ENCODE measurements at regions not wholly inside any gene's neighbourhood (a gene's known extent, or its start where the extent isn't known, plus 50 kb on each side); places are given as distances from the start of the nearest gene placed in this dataset.
"Not testable (repeated sequence)": the region's sequence is repeated elsewhere in the genome, so short reads cannot be mapped to it uniquely, and the experiment has no call there.

- no peak for DNase-seq
- H3K36me3 ChIP-seq (ENCODE audit: control insufficient read depth, insufficient read depth, low read length), result no peaks in the 10 kb centered on the region
- no peak overlapping the region for H3K27ac Mint-ChIP-seq
- no peaks in the 10 kb centered on the region for H3K9me3 ChIP-seq (ENCODE audit: control insufficient read depth in 2 of 2, low read length in 2 of 2)
- H3K4me1 ChIP-seq (ENCODE audit: control insufficient read depth, insufficient read depth, low read length, poor library complexity, severe bottlenecking), result no peaks in the 10 kb centered on the region
- no peak for ATAC-seq (ENCODE audit: low read depth in 2 of 2)
- no peak overlapping the region for H3K4me3 ChIP-seq (ENCODE audit: low read depth, low read length)
- peaks cover 0 to 6% (median 4%) of the 10 kb centered on the region in 4 donors for H3K4me1 Mint-ChIP-seq
- no peak overlapping the region for H3K27ac ChIP-seq (ENCODE audit: insufficient read depth, low read length, poor library complexity, severe bottlenecking)
- no peaks in the 10 kb centered on the region for H3K36me3 Mint-ChIP-seq
- peaks cover 0 to 2% (median 0%) of the 10 kb centered on the region in 7 donors for H3K9me3 Mint-ChIP-seq
- peaks cover 3% of the 10 kb centered on the region for H3K27me3 ChIP-seq (ENCODE audit: control insufficient read depth, insufficient read depth, low read length)
- H3K4me3 Mint-ChIP-seq, result no peak overlapping the region
- peaks cover 11% of the 10 kb centered on the region for H3K27me3 Mint-ChIP-seq
These were observed 256.0 kb downstream of the SV2B start for GRCh38 chr15:91356083-91356482.

GRCh38 chr15:91357011-91357410, 257.0 kb downstream of the SV2B start:
- H3K27me3 ChIP-seq (ENCODE audit: control insufficient read depth, insufficient read depth, low read length), result peaks cover 3% of the 10 kb centered on the region
- H3K27ac ChIP-seq (ENCODE audit: insufficient read depth, low read length, poor library complexity, severe bottlenecking), result no peak overlapping the region
- H3K36me3 Mint-ChIP-seq, result no peaks in the 10 kb centered on the region
- H3K27ac Mint-ChIP-seq, result no peak overlapping the region
- no peaks in the 10 kb centered on the region for H3K9me3 ChIP-seq (ENCODE audit: control insufficient read depth in 2 of 2, low read length in 2 of 2)
- H3K27me3 Mint-ChIP-seq, result peaks cover 11% of the 10 kb centered on the region
- peaks cover 0 to 5% (median 0%) of the 10 kb centered on the region in 7 donors for H3K9me3 Mint-ChIP-seq
- no peak overlapping the region for H3K4me3 Mint-ChIP-seq
- no peak for ATAC-seq (ENCODE audit: low read depth in 2 of 2)
- no peak overlapping the region for H3K4me3 ChIP-seq (ENCODE audit: low read depth, low read length)
- H3K4me1 ChIP-seq (ENCODE audit: control insufficient read depth, insufficient read depth, low read length, poor library complexity, severe bottlenecking), result no peaks in the 10 kb centered on the region
- DNase-seq, result no peak
- no peaks in the 10 kb centered on the region for H3K36me3 ChIP-seq (ENCODE audit: control insufficient read depth, insufficient read depth, low read length)
- H3K4me1 Mint-ChIP-seq, result peaks cover 0 to 6% (median 4%) of the 10 kb centered on the region in 4 donors

- Histone ChIP-seq H3K36me3 (ENCODE audit: control insufficient read depth, insufficient read depth, low read length) (no peaks in the 10 kb centered on the region), H3K27ac (ENCODE audit: insufficient read depth, low read length, poor library complexity, severe bottlenecking) (no peak overlapping the region), H3K27me3 (ENCODE audit: control insufficient read depth, insufficient read depth, low read length) (peaks cover 3% of the 10 kb centered on the region), H3K9me3 (ENCODE audit: control insufficient read depth in 2 of 2, low read length in 2 of 2) (no peaks in the 10 kb centered on the region), H3K4me3 (ENCODE audit: low read depth, low read length) (no peak overlapping the region), H3K4me1 (ENCODE audit: control insufficient read depth, insufficient read depth, low read length, poor library complexity, severe bottlenecking) (no peaks in the 10 kb centered on the region)
- Mint-ChIP-seq H3K27ac (no peak overlapping the region), H3K4me1 (peaks cover 0 to 6% (median 4%) of the 10 kb centered on the region in 4 donors), H3K4me3 (no peak overlapping the region), H3K36me3 (no peaks in the 10 kb centered on the region), H3K27me3 (peaks cover 11% of the 10 kb centered on the region), H3K9me3 (peaks cover 0 to 5% (median 0%) of the 10 kb centered on the region in 7 donors)
- no peak for ATAC-seq (ENCODE audit: low read depth in 2 of 2)
- DNase-seq, result no peak
These were observed 257.4 kb downstream of the SV2B start for GRCh38 chr15:91357486-91357885.

GRCh38 chr15:91358405-91358804, 258.3 kb downstream of the SV2B start:
- H3K27me3 ChIP-seq (ENCODE audit: control insufficient read depth, insufficient read depth, low read length), result peaks cover 3% of the 10 kb centered on the region
- H3K4me3 Mint-ChIP-seq, result no peak overlapping the region
- ATAC-seq (ENCODE audit: low read depth in 2 of 2), result no peak
- H3K9me3 Mint-ChIP-seq, result peaks cover 0 to 5% (median 0%) of the 10 kb centered on the region in 7 donors
- H3K27ac ChIP-seq (ENCODE audit: insufficient read depth, low read length, poor library complexity, severe bottlenecking), result no peak overlapping the region
- no peak overlapping the region for H3K4me3 ChIP-seq (ENCODE audit: low read depth, low read length)
- no peaks in the 10 kb centered on the region for H3K36me3 ChIP-seq (ENCODE audit: control insufficient read depth, insufficient read depth, low read length)
- no peaks in the 10 kb centered on the region for H3K4me1 ChIP-seq (ENCODE audit: control insufficient read depth, insufficient read depth, low read length, poor library complexity, severe bottlenecking)
- no peak overlapping the region for H3K27ac Mint-ChIP-seq
- H3K36me3 Mint-ChIP-seq, result no peaks in the 10 kb centered on the region
- H3K9me3 ChIP-seq (ENCODE audit: control insufficient read depth in 2 of 2, low read length in 2 of 2), result no peaks in the 10 kb centered on the region
- peaks cover 0 to 4% (median 3%) of the 10 kb centered on the region in 4 donors for H3K4me1 Mint-ChIP-seq
- DNase-seq, result no peak
- peaks cover 11% of the 10 kb centered on the region for H3K27me3 Mint-ChIP-seq

- not testable (repeated sequence) for ATAC-seq (ENCODE audit: low read depth in 2 of 2); H3K27me3 Mint-ChIP-seq; H3K36me3 Mint-ChIP-seq
These were observed 261.6 kb downstream of the SV2B start for GRCh38 chr15:91361696-91362095.

GRCh38 chr15:91366111-91366510, 266.1 kb downstream of the SV2B start:
- Histone ChIP-seq H3K27ac (ENCODE audit: insufficient read depth, low read length, poor library complexity, severe bottlenecking) (no peak overlapping the region), H3K27me3 (ENCODE audit: control insufficient read depth, insufficient read depth, low read length) (no peaks in the 10 kb centered on the region), H3K36me3 (ENCODE audit: control insufficient read depth, insufficient read depth, low read length) (no peaks in the 10 kb centered on the region), H3K9me3 (ENCODE audit: control insufficient read depth in 2 of 2, low read length in 2 of 2) (peaks cover 3 to 7% of the 10 kb centered on the region in 2 experiments), H3K4me3 (ENCODE audit: low read depth, low read length) (no peak overlapping the region), H3K4me1 (ENCODE audit: control insufficient read depth, insufficient read depth, low read length, poor library complexity, severe bottlenecking) (peaks cover 13% of the 10 kb centered on the region)
- H3K27ac Mint-ChIP-seq, result no peak overlapping the region
- H3K9me3 Mint-ChIP-seq, result peaks cover 0 to 18% (median 12%) of the 10 kb centered on the region in 7 donors
- no peak for ATAC-seq (ENCODE audit: low read depth in 2 of 2)
- no peak overlapping the region for H3K4me3 Mint-ChIP-seq
- no peak for DNase-seq
- peaks cover 10 to 27% (median 15%) of the 10 kb centered on the region in 4 donors for H3K4me1 Mint-ChIP-seq
- H3K36me3 Mint-ChIP-seq, result no peaks in the 10 kb centered on the region
- H3K27me3 Mint-ChIP-seq, result peaks cover 3% of the 10 kb centered on the region

More at GRCh38 chr15:91361696-91362095, 261.6 kb downstream of the SV2B start:
- H3K4me1 Mint-ChIP-seq; H3K9me3 ChIP-seq (ENCODE audit: control insufficient read depth in 2 of 2, low read length in 2 of 2); H3K36me3 ChIP-seq (ENCODE audit: control insufficient read depth, insufficient read depth, low read length); H3K4me1 ChIP-seq (ENCODE audit: control insufficient read depth, insufficient read depth, low read length, poor library complexity, severe bottlenecking); H3K4me3 ChIP-seq (ENCODE audit: low read depth, low read length); DNase-seq; H3K27me3 ChIP-seq (ENCODE audit: control insufficient read depth, insufficient read depth, low read length); H3K27ac ChIP-seq (ENCODE audit: insufficient read depth, low read length, poor library complexity, severe bottlenecking); H3K27ac Mint-ChIP-seq; H3K4me3 Mint-ChIP-seq: not testable (repeated sequence)
- H3K9me3 Mint-ChIP-seq, result peaks cover 0 to 18% (median 10%) of the 10 kb centered on the region in 7 donors

GRCh38 chr15:91368611-91369010, 268.6 kb downstream of the SV2B start:
- Histone ChIP-seq H3K36me3 (ENCODE audit: control insufficient read depth, insufficient read depth, low read length) (no peaks in the 10 kb centered on the region), H3K9me3 (ENCODE audit: control insufficient read depth in 2 of 2, low read length in 2 of 2) (peaks cover 3 to 7% of the 10 kb centered on the region in 2 experiments), H3K27ac (ENCODE audit: insufficient read depth, low read length, poor library complexity, severe bottlenecking) (no peak overlapping the region), H3K4me3 (ENCODE audit: low read depth, low read length) (no peak overlapping the region), H3K27me3 (ENCODE audit: control insufficient read depth, insufficient read depth, low read length) (no peaks in the 10 kb centered on the region), H3K4me1 (ENCODE audit: control insufficient read depth, insufficient read depth, low read length, poor library complexity, severe bottlenecking) (peaks cover 13% of the 10 kb centered on the region)
- Mint-ChIP-seq H3K36me3 (no peaks in the 10 kb centered on the region), H3K4me1 (peaks cover 24 to 50% (median 30%) of the 10 kb centered on the region in 4 donors), H3K4me3 (no peak overlapping the region), H3K27me3 (peaks cover 7% of the 10 kb centered on the region), H3K27ac (peak overlapping the region in 1 of 3 donors; percentile 57), H3K9me3 (peaks cover 0 to 20% (median 13%) of the 10 kb centered on the region in 7 donors)
- ATAC-seq (ENCODE audit: low read depth in 2 of 2), result no peak
- no peak for DNase-seq

- Mint-ChIP-seq H3K9me3 (peaks cover 0 to 20% (median 11%) of the 10 kb centered on the region in 7 donors), H3K36me3 (no peaks in the 10 kb centered on the region), H3K27me3 (peaks cover 10% of the 10 kb centered on the region), H3K4me1 (peaks cover 28 to 53% (median 32%) of the 10 kb centered on the region in 4 donors), H3K4me3 (peak overlapping the region in 3 of 4 donors; percentile 26 to 59 (median 36)), H3K27ac (peak overlapping the region; percentile 47 to 83 (median 78))
- Histone ChIP-seq H3K9me3 (ENCODE audit: control insufficient read depth in 2 of 2, low read length in 2 of 2) (peaks cover 3 to 6% of the 10 kb centered on the region in 2 experiments), H3K27ac (ENCODE audit: insufficient read depth, low read length, poor library complexity, severe bottlenecking) (no peak overlapping the region), H3K4me1 (ENCODE audit: control insufficient read depth, insufficient read depth, low read length, poor library complexity, severe bottlenecking) (peaks cover 13% of the 10 kb centered on the region), H3K4me3 (ENCODE audit: low read depth, low read length) (peak overlapping the region; percentile 54), H3K36me3 (ENCODE audit: control insufficient read depth, insufficient read depth, low read length) (no peaks in the 10 kb centered on the region), H3K27me3 (ENCODE audit: control insufficient read depth, insufficient read depth, low read length) (no peaks in the 10 kb centered on the region)
- DNase-seq, result peak in 2 of 3 donors; percentile 5 to 32
- ATAC-seq (ENCODE audit: low read depth in 2 of 2), result no peak
These were observed 269.8 kb downstream of the SV2B start for GRCh38 chr15:91369823-91370222.

All from CD4-positive, CD25-positive, alpha-beta regulatory T cell (primary cell).